HPDE6-E6E7 (cell line): ENCODE measurements at regions not wholly inside any gene's neighbourhood (a gene's known extent, or its start where the extent isn't known, plus 50 kb on each side); places are given as distances from the start of the nearest gene placed in this dataset.
"Not testable (repeated sequence)": the region's sequence is repeated elsewhere in the genome, so short reads cannot be mapped to it uniquely, and the experiment has no call there.

Source experiments
- DNase-seq: peaks from one replicate; pipeline ENCODE4 v3.0.0; 2011; ENCODE audit warnings: missing footprints; ENCODE audit errors: extremely low spot score

DNA sequence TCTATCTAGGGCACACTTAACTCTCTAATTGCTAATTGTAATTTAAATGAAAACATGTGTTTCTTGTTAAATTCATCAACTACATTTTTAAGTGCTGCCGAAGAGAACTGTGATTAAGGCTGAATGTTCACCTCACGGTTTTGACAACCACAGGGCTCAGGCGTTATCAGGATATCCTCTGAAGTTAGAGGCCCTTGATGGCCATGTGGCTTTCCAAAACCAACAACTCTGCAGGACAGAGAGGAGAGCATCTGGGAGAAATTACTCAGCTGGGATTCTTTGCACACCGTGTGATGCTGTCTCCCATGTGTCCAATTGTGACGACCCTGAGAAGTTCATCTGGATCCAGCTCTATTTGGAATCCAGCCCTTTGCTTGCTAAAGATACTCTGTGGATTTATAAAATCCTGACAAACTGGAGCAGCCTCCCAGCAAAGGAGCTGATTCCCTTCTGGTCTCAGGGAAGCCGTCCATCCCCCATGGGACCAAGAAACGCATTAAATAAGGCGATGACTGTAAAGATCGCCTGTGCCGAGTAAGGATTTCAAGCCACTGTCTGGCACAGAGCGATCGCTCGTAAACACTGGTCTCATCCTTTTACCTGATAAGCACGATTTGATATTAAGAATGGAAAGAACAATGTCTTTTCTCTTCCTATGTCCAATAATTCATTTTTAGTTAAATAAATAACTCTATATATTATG lies 401.1 kb downstream of the CD83 start:
- DNase-seq: no peak

DNA sequence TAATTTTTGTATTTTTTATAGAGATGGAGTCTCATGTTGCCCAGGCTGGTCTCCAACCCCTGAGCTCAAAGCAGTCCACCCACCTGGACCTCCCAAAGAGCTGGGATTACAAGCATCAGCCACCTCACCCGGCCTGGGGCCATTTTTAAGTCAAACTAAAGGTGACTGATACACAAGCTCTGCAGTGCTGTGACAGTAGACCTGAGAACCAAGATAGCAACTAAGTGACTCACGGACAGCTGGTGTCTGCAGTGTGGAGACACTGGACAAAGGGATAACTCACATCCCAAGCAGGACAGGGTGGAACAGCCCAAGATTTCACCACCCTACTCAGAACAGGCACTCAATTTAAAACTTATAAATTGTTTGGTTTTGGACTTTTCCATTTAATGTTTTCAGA lies 402.5 kb downstream of the CD83 start:
- peak; percentile 35 for DNase-seq

DNA sequence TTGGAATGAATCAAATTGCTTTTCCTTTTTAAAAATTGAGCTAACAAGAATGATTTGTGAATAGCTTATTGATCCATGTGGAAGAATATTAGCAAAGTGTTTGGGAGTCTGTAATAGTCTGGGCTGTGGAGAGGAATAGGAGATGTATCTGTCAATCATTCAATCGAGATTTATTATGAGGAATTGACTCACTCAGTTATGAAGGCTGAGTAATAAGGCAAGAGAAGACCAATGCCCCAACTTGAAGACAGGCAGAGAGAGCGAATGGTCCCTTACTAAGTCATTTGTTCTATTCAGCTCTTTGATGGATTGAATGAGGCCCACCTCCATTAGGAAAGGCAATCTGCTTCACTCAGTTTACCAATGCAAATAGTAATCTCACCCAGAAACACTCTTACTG lies 403.0 kb downstream of the CD83 start:
- peak; percentile 60 for DNase-seq

DNA sequence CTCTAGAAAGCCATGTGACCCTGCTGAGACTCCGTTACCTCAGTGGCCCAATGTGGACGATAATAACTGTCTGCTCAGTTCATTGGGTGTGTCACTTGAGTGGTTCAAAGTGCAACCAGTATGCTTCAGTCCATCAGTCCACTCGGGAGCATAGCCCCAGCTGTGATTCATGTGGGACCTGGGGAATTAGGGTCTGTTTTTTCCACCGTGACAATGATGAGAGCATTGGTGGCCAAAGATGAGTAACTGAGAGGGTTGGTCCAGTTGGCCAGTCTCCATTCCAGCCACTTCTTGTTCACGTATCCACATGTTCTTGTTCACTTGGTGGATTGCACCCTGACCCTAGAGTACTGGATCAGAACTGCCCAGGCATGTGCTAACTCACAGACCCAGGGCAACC lies 403.6 kb downstream of the CD83 start:
- DNase-seq: no peak

DNA sequence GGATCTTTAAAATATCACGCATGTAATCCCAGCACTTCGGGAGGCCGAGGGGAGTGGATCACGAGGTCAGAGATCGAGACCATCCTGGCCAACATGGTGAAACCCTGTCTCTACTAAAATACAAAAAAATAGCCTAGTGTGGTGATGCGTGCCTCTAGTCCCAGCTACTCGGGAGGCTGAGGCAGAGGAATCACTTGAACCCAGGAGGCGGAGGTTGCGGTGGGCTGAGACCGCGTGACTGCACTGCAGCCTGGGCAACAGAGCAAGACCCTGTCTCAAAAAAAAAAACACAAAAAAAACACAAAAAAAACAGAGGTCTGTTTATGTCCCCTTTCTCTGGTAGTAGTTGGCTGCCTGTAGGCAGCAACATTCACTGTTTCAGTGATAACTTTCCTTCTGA lies 404.3 kb downstream of the CD83 start:
- not testable (repeated sequence) for DNase-seq

DNA sequence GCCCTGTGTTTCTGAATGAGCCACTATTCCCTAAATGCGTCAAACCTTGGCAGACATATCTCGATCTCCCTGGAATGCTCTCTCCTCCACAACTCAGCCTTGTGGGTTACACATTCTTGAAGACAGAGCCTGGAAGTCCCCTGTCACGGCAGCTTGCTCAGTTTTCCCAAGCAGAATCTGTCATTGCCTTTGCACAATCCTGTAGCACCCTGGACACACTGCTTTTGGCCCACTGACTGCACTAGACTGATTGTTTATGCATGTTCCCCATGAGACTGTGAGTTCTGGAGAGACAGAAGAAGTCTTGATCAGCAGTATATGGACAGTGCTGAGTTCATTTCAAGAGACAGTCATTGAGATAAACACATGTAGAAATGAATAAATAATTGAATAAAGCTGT lies 406.7 kb downstream of the CD83 start:
- no peak for DNase-seq

DNA sequence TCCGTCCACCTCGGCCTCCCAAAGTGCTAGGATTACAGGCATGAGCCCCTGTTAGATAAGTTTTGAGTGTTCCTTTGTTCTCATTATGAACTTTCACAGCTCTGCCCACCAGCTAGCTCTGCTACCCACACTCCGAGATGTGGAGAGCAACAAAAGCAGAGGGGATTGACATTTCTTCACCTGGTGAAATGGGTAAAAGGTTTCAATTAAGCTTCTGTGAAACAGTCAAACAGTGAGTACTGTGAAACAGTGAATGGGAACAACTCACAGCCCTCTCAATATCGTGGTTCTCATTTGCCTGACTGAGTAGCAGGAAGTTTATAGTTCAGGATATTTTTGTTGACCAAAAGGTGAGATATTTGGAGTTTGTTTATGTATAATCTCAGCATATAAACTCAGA lies 412.8 kb downstream of the CD83 start:
- no peak for DNase-seq

DNA sequence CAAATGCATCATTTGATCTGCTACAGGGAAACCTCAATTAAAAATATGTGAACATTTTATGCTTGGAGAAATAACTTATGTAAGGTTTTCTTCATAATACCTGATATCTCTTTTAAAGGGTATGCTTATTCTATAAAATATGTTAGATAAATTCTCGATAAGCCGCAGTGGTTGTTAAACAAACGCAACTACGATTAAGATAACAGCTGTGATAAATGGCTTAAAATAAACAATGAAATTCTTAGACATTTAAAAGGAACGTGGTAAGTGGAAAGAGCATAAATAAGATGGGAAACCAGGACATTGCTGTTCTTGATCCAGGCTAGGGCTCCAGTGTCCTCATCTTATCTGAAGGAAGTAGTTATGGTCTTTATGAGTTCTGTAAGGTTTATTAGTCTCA lies 415.9 kb downstream of the CD83 start:
- no peak for DNase-seq

DNA sequence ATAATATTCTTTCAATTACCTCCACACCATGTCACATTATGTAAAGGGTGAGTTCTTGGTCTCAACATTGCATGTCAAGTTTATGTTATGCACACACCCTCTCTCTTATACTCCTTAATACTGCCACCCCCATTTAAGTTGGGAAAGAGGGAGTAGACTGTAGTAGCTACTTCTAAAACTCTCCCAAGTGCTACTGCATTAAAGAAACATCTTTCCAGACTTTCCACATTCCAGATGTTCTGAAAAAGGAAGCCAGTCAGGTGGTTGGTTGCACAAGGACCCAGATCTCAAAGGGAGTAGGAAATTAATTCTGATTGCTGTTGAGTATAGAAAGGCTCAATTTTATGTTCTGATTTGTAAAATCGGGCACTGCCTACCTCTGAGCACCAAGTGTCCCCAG lies 419.5 kb downstream of the CD83 start:
- no peak for DNase-seq

DNA sequence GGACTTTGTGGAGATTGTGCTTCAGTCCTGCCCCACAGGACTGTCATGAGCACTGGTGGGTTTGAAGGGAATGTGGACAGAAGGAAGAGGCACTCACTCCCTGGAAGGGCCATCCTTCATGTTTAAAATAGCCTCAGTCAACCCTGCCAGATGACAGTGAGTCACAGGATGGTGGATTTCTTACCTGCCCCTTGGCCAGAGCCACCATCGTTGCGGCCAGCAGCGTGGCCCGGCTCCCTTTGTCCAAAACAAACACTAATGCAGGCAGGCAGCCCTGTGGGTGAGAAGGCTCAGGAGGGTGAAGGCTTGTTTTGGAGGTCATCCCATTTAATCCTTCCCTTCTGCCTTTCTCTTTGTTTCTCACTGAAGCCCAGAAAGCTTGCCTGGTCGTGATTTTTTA lies 422.7 kb downstream of the CD83 start:
- no peak for DNase-seq

DNA sequence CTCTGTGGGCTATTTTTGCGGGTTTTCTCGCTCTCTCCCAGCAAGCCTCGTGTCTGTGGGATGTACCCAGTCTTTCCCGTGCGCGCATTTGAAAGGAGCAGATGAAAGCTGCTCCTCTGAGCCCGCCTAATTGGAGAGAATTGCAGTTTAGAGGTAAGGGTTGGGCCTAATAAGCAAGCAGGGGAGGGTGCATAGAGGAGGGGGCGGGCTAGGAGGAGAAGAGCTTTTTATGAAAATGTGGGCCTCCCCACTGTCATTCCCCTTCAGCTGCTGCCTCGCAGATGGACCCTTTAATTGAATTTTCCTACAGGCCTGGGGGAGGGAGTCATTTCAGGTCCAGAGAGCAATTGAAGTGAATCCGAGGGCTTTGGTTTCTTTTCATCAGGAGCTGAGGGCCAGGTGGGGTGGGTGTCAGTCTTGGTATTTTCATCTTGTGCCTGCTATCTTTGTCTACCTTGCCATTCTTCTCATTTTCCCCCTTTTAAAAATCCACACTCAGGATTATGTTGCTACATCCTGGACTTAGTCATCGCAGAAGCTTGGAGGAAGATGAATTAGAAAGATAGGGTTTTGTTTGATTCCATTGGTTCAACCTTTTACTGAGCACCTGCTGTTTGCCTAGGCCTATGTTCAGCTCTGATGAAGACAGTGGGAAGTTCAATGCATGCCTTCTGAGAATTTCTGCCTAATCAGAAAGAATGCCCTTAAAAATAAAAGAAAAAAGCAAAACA lies 423.4 kb downstream of the CD83 start:
- no peak for DNase-seq

DNA sequence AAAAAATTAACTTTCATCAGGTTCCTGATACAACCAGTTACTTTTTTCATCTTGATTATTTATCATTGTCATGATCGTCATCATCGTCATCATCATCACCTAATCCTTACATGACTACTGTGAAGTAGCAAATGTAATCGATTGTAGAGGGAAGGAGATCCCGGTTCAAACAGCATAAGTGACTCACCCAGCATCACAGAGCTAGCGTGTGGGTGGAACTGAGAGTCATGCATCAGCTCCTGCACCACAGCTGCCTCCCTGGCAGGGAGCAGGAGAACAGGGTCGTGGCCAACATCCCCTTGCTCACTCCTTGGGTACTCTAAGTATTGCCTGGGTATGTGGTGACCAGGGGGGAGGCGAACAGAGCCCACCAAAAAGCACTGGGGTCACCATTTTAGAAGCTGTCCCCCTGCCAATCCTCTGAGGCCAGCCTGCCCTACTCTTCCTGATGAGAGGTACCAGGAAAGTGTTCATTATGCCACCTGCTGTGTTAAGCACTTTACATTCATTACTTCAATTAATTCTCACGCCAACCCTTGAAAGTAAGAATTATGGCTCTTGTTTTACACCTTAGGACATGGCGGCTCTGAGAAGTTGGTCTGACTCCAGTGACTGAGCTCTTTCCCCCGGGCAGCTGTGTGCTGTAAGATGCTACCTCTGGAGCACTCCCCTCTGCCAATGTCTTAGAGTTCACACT lies 425.2 kb downstream of the CD83 start:
- DNase-seq: peak; percentile 52

DNA sequence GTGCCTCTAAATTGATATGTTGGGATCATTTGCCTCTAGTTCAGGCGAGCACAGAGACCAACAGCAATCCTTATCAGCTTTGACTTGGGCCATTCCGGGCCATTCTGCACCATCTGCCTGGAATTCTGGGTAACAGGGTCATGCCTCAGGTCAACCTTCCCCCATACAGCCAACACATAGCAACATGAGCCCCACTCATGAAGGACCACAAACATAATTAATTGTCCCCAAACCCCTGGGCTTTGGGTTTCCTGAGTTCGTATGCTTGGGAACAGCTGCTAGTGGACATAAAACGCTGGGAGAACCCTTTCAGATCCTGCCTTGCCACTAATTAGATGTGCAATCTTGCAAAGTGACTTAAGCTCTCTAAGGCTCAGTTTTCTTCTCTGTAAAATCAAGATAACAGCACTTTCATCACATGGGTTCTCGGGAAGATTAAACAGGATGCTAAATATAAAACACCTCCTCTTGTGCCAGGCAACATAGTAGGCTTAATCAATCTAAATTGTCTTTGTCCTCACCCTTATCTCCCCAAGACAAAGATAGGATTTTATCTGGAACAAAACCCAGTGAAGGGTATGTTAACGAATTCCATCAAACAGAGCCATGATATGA lies 426.5 kb downstream of the CD83 start:
- no peak for DNase-seq

DNA sequence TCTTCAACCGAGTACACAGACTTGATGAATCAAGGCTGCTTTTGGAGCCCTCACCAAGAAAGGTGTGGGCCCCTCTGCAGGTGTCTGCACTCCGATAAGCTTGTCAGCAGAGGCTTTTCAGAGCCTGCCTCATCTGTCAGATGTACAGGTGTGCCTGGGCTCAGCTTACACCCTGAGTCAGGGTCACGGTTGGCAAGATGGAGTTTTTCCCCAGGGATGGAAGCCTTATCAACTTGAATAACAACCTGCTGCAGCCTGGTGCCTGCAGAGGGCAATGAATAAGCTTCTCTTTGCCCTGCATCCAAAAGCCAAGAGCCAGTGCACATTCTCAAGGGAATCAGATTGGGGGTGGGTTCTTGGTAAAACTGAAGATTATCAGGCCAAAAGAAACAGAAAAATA lies 427.1 kb downstream of the CD83 start:
- no peak for DNase-seq

DNA sequence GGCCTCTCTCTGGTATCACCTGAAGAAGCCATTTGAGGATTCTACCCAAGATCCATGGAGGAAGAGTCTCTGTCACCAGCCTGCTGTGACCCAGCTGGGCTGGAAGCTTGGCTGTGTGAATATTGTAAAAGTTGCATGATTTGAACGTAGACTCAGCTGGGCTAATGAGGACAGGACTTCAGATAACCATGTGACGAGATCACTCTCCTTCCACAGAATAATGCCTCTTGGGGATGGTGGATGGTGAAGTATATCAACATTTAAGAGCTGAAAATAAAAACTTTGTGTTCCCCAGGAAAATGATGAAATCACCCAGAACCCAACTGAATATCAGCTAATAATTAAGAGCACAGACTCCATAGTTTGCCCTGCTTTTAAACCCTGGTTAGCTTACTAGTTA lies 427.9 kb downstream of the CD83 start:
- DNase-seq: no peak

DNA sequence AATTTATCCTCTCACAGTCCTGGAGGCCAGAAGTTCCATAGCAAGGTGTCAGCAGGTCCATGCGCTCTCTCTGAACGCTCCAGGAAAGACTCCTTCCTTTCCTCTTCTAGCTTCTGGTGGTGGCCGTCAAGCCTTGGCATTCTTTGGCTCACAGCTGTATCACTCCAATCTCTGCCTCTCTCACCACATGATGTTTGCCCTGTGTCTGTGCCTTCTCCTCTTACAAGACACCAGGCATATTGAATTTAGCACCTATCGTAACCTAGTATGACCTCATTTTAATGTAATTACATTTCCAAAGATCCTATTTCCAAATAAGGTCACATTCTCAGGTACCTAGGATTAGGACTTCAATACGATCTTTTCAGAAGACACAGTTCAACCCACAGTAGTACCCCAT lies 428.5 kb downstream of the CD83 start:
- DNase-seq: no peak

DNA sequence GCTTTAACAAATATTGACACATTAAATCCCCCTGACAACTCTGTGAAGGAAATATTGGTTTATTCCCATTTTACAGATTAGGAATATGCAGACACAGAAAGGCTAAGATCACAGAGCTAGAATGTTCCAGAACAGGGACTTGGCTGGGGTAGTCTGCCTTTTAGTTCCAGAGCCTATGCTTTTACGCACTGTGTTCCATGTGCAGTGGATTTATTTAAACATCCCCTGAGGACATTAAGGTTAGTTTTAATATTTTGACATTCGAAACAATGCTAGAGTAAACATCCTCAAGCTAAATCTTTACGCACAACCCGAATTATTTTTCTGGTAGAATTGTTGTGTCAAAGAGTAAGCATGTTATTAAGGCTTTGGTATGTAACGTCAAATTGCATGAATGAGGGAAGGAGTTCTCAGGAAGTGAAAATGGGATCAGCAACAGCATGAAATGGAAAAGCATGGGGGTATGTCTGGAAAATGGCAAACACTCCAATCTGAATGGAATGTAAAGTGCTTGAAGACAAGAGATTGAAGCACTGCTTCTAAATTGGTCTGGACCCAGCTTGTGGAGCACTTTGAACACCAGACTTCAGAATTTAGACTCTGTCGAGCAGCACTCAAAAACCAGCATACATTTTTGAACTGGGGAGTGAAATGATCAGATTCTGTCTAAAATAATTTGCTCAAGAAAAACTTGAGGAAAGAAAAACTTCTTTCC lies 429.9 kb downstream of the CD83 start:
- no peak for DNase-seq

DNA sequence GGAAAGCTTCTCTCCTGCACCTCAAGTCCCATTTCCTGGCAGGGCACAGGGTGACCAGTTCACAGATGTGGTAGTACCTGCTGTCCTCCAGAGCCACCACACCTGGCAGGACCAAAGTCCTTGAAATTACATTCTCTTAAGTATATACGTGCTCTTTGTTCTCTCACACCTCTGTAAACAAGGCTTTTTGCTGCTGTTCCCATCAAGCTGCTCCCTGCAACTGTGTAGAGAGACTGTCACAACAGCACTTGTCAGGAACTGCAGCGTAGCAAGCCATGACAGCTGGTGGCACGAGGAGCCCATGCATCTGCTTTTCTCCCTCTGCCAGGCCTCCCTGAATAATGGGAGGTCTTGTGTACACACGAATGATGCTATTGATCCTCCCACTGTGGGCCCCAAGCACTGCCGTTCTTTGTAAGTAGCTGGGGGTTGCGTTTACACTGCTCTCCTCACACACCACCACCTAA lies 431.8 kb downstream of the CD83 start:
- DNase-seq: no peak

DNA sequence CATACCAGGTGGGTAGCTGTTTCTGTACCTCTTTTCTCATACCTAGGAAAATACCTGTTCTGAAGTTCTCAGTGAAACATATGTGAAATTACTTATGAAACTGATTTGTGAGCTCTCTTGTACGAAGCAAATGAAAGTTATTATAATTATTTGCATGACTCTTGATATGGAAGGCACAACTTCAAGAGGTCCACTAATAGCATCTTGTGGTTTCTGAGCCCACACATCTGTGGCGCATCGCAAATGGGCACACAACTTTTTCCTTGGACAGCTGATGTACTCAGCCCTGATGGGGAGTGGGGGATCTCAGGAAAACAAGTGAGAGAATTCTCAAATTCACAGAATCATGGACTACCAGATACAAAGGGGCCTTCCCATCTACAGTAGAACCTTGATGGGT lies 432.3 kb downstream of the CD83 start:
- no peak for DNase-seq

DNA sequence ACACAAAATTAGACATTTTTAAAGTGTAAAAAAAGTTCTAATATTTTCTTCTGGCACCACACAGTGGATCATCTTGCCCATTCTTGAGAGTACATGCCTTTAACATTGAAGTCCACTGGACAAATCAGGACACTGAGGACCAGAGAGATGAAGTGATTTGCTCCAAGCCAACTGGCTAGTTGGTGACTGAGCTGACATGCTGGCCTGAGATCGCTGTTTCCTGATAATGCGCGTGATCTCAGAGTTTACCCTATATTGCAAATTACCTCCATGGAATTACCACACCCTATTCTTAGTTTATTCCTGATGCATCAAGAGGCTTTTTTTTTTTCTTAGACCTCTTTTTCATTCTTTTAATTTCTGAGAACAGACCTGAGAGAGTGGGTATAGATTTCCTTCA lies 432.8 kb downstream of the CD83 start:
- no peak for DNase-seq

DNA sequence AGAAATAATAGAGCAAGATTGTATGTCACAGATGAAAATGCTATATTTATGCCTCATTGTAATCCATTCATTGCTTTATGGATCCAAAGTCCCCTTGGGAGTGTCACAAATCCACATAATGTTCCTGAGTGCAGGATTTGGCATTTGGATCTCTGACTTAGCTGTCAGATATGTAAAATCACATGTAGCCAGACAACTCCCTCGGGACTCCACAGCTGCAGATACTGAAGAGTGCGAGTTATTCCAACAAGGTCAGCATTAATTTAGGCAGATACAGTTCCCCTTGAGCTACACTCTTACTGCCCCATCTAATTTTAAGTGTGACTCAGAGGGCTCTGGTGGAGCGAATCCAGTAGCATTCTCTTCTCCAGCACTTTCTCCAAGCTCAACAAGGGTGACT lies 433.2 kb downstream of the CD83 start:
- no peak for DNase-seq

DNA sequence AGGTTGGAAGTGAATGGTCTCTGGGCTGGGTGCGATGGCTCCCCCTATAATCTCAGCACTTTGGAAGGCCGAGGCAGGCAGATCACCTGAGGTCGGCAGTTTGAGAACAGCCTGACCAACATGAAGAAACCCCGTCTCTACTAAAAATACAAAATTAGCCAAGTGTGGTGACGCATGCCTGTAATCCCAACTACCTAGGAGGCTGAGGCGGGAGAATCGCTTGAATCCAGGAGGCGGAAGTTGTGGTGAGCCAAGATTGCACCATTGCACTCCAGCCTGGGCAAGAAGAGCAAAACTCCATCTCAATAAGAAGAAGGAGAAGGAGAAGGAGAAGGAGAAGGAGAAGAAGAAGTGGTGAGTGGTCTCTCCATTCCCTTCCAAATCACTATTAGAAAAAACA lies 434.0 kb downstream of the CD83 start:
- DNase-seq: not testable (repeated sequence)
